A673 (cell line): ENCODE measurements at regions not wholly inside any gene's neighbourhood (a gene's known extent, or its start where the extent isn't known, plus 50 kb on each side); places are given as distances from the start of the nearest gene placed in this dataset.
"Not testable (repeated sequence)": the region's sequence is repeated elsewhere in the genome, so short reads cannot be mapped to it uniquely, and the experiment has no call there.

ENCODE experiments used
- BruUV-seq: library from RNA; stranded (reverse); fragments of 400-500 nt; replicated peaks from 2 replicates; lab custom pipeline; 2021; lab: Mats Ljungman, UMichigan
- CTCF ChIA-PET: fragments of 300-600 bp; sonication (Branson Sonifier 250); formaldehyde crosslinking; loops from one replicate; lab custom pipeline; 2022; ENCODE audit warnings: antibody characterized with exemption; lab: Charles Lee
- POLR2A ChIA-PET: fragments of 300-600 bp; sonication (Branson Sonifier 250); formaldehyde crosslinking; loops from one replicate; lab custom pipeline; 2022; ENCODE audit warnings: antibody characterized with exemption; ENCODE audit not compliant: low non-redundant PET; lab: Charles Lee
- DNase-seq: peaks from one replicate; pipeline ENCODE4 v3.0.0-alpha.2; 2015; ENCODE audit warnings: low spot score
- H3K27ac ChIP-seq: fragments of 200-600 bp; sonication (generic); 2 replicates; pipeline ENCODE4 v1.5.1; 2016; ENCODE audit warnings: mixed run types, low read depth, mild to moderate bottlenecking, mixed read lengths, antibody characterized with exemption, low read length; ENCODE audit not compliant: poor library complexity, severe bottlenecking
- H3K27me3 ChIP-seq: fragments of 200-600 bp; sonication (generic); replicated peaks from 2 replicates; pipeline ENCODE4 v1.6.1; 2017; ENCODE audit warnings: mixed run types, low read depth, mild to moderate bottlenecking, mixed read lengths, antibody characterized with exemption, low read length; ENCODE audit not compliant: insufficient read depth, poor library complexity
- H3K36me3 ChIP-seq: fragments of 200-600 bp; sonication (generic); 2 replicates; pipeline ENCODE4 v1.6.1; 2016; ENCODE audit warnings: mixed run types, mild to moderate bottlenecking, mixed read lengths, antibody characterized with exemption, low read length; ENCODE audit not compliant: insufficient read depth, poor library complexity, severe bottlenecking
- H3K4me1 ChIP-seq: fragments of 200-600 bp; sonication (generic); 2 replicates; pipeline ENCODE4 v1.6.1; 2017; ENCODE audit warnings: mixed run types, mild to moderate bottlenecking, mixed read lengths, antibody characterized with exemption, low read length; ENCODE audit not compliant: insufficient read depth, poor library complexity, severe bottlenecking
- H3K4me3 ChIP-seq: fragments of 200-600 bp; sonication (generic); 2 replicates; pipeline ENCODE4 v1.5.1; 2016; ENCODE audit warnings: low read depth, mixed run types, mild to moderate bottlenecking, mixed read lengths, low read length; ENCODE audit not compliant: poor library complexity, severe bottlenecking
- H3K9me3 ChIP-seq: fragments of 200-600 bp; sonication (generic); 2 replicates; pipeline ENCODE4 v1.6.1; 2016; ENCODE audit warnings: mixed run types, low read depth, mild to moderate bottlenecking, mixed read lengths, antibody characterized with exemption, low read length; ENCODE audit not compliant: poor library complexity, severe bottlenecking
- EZH2 ChIP-seq: fragments of 200-600 bp; sonication (generic); IDR thresholded peaks from 2 replicates; pipeline ENCODE4 v1.6.1; 2017; ENCODE audit warnings: borderline replicate concordance, low read depth, mild to moderate bottlenecking, mixed read lengths, antibody characterized with exemption, low read length; ENCODE audit not compliant: poor library complexity, severe bottlenecking
- intact Hi-C: fragments of 100-400 bp; cut with micrococcal nuclease; formaldehyde crosslinking; loops from one replicate; pipeline ENCODE4 v1.10.0; 2022; ENCODE audit not compliant: unreplicated experiment
- TF ChIP-seq, protein P1 (sequence below): fragments of 300-800, 200-600 bp; sonication (generic); conservative IDR thresholded peaks from 2 replicates; pipeline ENCODE4 v1.5.1; 2017; ENCODE audit warnings: low read depth, mild to moderate bottlenecking, antibody characterized with exemption, low read length, moderate library complexity, mixed read lengths

DNA sequence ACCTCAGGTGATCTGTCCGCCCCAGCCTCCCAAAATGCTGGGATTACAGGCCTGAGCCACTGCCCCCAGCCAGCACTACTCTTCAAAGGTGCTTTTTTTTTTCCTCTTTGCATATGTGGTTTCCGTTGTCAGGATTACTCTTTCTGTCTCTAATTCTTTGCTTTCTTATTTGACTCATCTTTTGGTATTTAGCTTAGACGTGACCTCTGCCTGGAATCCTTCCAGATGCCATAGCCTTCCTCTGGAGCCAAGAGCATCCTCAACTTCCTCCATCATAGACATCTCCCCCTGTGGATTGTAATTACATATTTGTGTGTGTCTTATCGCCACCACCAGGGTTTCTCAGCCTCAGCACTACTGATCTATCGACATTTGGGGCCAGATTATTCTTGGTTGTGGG is 84.4 kb upstream of the XYLT1 start:
- no peaks in the 10 kb centered on the region for H3K27me3 ChIP-seq
- TF ChIP-seq, protein P1, sequence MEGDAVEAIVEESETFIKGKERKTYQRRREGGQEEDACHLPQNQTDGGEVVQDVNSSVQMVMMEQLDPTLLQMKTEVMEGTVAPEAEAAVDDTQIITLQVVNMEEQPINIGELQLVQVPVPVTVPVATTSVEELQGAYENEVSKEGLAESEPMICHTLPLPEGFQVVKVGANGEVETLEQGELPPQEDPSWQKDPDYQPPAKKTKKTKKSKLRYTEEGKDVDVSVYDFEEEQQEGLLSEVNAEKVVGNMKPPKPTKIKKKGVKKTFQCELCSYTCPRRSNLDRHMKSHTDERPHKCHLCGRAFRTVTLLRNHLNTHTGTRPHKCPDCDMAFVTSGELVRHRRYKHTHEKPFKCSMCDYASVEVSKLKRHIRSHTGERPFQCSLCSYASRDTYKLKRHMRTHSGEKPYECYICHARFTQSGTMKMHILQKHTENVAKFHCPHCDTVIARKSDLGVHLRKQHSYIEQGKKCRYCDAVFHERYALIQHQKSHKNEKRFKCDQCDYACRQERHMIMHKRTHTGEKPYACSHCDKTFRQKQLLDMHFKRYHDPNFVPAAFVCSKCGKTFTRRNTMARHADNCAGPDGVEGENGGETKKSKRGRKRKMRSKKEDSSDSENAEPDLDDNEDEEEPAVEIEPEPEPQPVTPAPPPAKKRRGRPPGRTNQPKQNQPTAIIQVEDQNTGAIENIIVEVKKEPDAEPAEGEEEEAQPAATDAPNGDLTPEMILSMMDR = no peak
- TF ChIP-seq EZH2 = no peak
- H3K9me3 ChIP-seq = no peaks in the 10 kb centered on the region
- POLR2A ChIA-PET = no interaction called here
- intact Hi-C loops = no loop called here
- no peak overlapping the region for H3K4me3 ChIP-seq
- H3K36me3 ChIP-seq = no peaks in the 10 kb centered on the region
- no peaks in the 10 kb centered on the region for H3K4me1 ChIP-seq
- H3K27ac ChIP-seq = no peak overlapping the region
- DNase-seq = no peak
- CTCF ChIA-PET = no interaction called here
- no TSS peak for BruUV-seq

DNA sequence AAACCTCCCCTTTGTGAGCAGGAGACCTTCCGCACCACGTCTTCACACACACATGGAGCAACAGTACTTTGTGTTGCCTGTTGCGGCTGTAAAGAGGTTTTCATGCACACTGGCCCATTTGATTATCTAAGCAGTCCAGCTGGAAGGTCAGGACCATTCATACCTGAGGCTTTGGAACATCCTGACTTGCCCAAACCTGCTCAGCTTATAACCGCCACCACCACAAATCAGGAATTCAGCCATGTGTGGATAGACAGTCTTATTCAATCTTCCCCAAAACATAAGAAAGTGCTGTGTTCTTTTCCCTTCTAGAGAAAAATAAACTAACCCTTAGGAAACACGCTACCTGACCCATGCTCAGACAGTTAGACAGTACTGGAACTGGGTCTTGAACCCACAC is 81.6 kb upstream of the XYLT1 start:
- Histone ChIP-seq H3K9me3 (no peaks in the 10 kb centered on the region), H3K4me1 (no peaks in the 10 kb centered on the region), H3K27ac (no peak overlapping the region), H3K36me3 (no peaks in the 10 kb centered on the region), H3K4me3 (no peak overlapping the region), H3K27me3 (no peaks in the 10 kb centered on the region)
- DNase-seq = no peak
- ChIA-PET CTCF (no interaction called here), POLR2A (no interaction called here)
- no TSS peak for BruUV-seq
- intact Hi-C loops = no loop called here
- TF ChIP-seq, protein P1 = no peak

DNA sequence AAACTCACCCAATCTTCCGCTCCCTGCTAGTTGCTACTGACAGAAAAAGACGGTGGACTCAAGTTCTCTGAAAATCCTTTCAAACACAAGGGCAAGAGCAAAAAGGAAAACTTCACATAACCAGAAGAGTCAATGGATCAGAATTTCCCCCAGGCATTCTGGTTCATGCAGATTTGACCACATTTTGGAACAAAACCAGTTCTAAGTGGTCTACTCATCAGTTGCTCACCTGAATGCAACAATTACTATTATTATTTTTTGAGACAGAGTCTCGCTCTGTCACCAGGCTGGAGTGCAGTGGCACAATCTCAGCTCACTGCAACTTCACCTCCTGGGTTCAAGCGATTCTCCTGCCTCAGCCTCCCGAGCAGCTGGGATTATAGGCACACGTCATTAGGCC is 80.9 kb upstream of the XYLT1 start:
- POLR2A ChIA-PET, H3K4me3 ChIP-seq, H3K27me3 ChIP-seq, H3K4me1 ChIP-seq, H3K27ac ChIP-seq, H3K36me3 ChIP-seq, intact Hi-C loops, CTCF ChIA-PET, BruUV-seq, DNase-seq, H3K9me3 ChIP-seq: not testable (repeated sequence)

DNA sequence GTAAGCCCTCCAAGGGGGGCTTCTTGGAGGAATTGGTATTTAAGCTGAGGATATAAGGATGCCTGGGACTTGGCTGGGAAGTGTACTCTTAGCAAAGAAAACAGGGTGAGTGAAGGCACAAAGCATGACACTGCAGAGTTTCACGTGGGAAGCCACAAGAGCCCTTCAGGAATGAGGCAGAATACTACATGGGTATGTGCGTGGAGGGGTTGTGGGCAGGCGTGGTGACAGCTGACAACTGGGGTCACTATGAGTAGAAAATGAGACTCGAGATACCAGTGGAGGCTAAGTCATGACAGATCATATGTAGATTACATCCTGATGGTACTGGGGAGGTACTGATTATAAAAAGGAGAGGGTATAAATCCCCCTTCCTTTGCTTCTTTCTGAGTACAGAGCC is 78.1 kb upstream of the XYLT1 start:
- no peak for TF ChIP-seq EZH2
- TF ChIP-seq, protein P1 = no peak
- POLR2A ChIA-PET = no interaction called here
- no peak for DNase-seq
- no TSS peak for BruUV-seq
- Histone ChIP-seq H3K4me3 (no peak overlapping the region), H3K27ac (no peak overlapping the region), H3K27me3 (no peaks in the 10 kb centered on the region), H3K9me3 (no peaks in the 10 kb centered on the region), H3K4me1 (no peaks in the 10 kb centered on the region), H3K36me3 (no peaks in the 10 kb centered on the region)
- intact Hi-C loops = no loop called here
- CTCF ChIA-PET = no interaction called here
